ENCODE measurements at regions not wholly inside any gene's neighbourhood (a gene's known extent, or its start where the extent isn't known, plus 50 kb on each side); places are given as distances from the start of the nearest gene placed in this dataset.

DNA sequence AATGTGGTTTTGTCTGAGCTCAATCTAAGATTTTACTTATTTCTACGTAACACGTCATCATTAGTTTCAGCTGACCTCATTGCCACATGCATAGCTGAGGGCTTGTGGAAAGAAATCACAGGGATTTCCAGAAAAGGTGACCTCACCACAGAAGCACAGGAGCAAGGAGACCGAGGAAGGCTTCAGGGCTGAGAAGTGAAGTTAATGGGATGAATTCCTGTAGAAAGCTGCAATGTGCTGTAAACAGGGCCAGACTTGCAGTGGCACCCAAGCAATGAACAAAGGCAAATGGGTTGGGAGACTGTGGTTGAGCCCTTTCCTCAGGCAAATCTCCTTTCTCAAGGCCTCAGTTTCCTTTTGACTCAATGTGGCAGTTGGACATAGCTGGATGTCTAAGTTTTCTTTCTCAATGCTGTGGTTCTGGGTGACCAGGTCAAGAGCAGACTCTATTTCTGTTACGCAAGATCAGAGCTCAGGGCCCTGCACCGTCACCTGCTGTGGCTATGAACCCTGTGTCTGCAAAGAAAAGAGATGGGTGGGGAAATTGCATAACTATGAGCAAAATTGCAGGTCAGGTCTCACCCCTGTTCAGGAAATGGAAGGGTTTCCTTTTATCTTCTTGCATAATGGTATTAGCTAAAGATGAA is 252.2 kb upstream of the TBL1XR1 start:
- no peak for TF ChIP-seq POLR2A (IDR thresholded peaks at IDR 0.05)
- TF ChIP-seq, protein P1, sequence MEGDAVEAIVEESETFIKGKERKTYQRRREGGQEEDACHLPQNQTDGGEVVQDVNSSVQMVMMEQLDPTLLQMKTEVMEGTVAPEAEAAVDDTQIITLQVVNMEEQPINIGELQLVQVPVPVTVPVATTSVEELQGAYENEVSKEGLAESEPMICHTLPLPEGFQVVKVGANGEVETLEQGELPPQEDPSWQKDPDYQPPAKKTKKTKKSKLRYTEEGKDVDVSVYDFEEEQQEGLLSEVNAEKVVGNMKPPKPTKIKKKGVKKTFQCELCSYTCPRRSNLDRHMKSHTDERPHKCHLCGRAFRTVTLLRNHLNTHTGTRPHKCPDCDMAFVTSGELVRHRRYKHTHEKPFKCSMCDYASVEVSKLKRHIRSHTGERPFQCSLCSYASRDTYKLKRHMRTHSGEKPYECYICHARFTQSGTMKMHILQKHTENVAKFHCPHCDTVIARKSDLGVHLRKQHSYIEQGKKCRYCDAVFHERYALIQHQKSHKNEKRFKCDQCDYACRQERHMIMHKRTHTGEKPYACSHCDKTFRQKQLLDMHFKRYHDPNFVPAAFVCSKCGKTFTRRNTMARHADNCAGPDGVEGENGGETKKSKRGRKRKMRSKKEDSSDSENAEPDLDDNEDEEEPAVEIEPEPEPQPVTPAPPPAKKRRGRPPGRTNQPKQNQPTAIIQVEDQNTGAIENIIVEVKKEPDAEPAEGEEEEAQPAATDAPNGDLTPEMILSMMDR (IDR thresholded peaks at IDR 0.05): no peak

All from testis (tissue), 2 donors.